SK-N-MC (cell line): ENCODE measurements at regions not wholly inside any gene's neighbourhood (a gene's known extent, or its start where the extent isn't known, plus 50 kb on each side); places are given as distances from the start of the nearest gene placed in this dataset.

Experiments
- DNase-seq: peaks from one replicate; pipeline ENCODE4 v3.0.0-alpha.2; 2011; ENCODE audit warnings: low read depth, low spot score
- H3K27ac ChIP-seq: fragments of 200-600 bp; sonication (generic); 2 replicates; pipeline ENCODE4 v1.5.1; 2016; ENCODE audit warnings: mixed run types
- H3K36me3 ChIP-seq: fragments of 200-600 bp; sonication (generic); 2 replicates; pipeline ENCODE4 v1.6.1; 2017; ENCODE audit warnings: antibody characterized with exemption, low read length, mixed read lengths; ENCODE audit not compliant: insufficient read depth
- H3K4me3 ChIP-seq: fragments of 200-600 bp; sonication (generic); 2 replicates; pipeline ENCODE4 v1.5.1; 2016
- H3K9ac ChIP-seq: fragments of 200-600 bp; sonication (generic); 2 replicates; pipeline ENCODE4 v1.8.0; 2017; ENCODE audit warnings: mixed run types, mixed read lengths; ENCODE audit not compliant: insufficient read length
- H3K9me3 ChIP-seq: fragments of 200-600 bp; sonication (generic); 2 replicates; pipeline ENCODE4 v1.6.1; 2017; ENCODE audit warnings: low read depth, mild to moderate bottlenecking, antibody characterized with exemption, low read length, moderate library complexity, mixed read lengths
- EZH2 ChIP-seq: fragments of 200-600 bp; sonication (generic); IDR thresholded peaks from one replicate; pipeline ENCODE4 v1.6.1; 2017; ENCODE audit warnings: antibody characterized with exemption
- FOXP2 ChIP-seq: optimal IDR thresholded peaks from 2 replicates; pipeline ENCODE3; 2011; ENCODE audit warnings: mild to moderate bottlenecking, moderate library complexity; ENCODE audit not compliant: insufficient read depth; ENCODE audit errors: extremely low read length, control extremely low read depth
- POLR2AphosphoS5 ChIP-seq: IDR thresholded peaks from 2 replicates; pipeline ENCODE4 v1.6.1; 2012; ENCODE audit warnings: mild to moderate bottlenecking, low read depth, low read length, borderline replicate concordance

DNA sequence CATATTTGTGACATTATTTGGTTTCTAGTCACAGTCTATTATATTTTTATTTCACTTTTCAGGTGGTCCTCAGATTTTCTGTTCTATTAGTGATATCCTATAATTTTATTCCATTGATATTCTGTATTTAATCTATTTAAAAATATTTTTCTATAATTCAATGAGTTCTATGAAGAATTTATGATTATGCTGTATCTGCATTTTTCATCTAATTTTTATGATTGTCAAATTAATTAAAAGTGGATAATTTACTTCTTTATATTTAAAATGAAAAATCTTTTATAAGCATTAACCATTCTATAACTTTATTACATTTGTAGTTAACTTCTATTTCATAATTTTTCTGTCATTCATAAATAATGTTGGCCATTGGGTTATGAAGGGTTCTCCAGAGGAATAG, 387.4 kb upstream of the LRRC7 start:
- Histone ChIP-seq H3K4me3 (no peak overlapping the region), H3K9me3 (no peaks in the 10 kb centered on the region), H3K9ac (no peak overlapping the region), H3K27ac (no peak overlapping the region), H3K36me3 (no peaks in the 10 kb centered on the region)
- DNase-seq, result no peak
- no peak for TF ChIP-seq POLR2AphosphoS5
- TF ChIP-seq FOXP2, result no peak
- TF ChIP-seq EZH2, result no peak

- no peak for DNase-seq
- Histone ChIP-seq H3K4me3 (no peak overlapping the region), H3K36me3 (no peaks in the 10 kb centered on the region), H3K9ac (no peak overlapping the region), H3K9me3 (no peaks in the 10 kb centered on the region), H3K27ac (no peak overlapping the region)
- TF ChIP-seq EZH2 (no peak), FOXP2 (no peak), POLR2AphosphoS5 (no peak)
Observed at GRCh38 chr1:69185378-69185777, 382.3 kb upstream of the LRRC7 start.

GRCh38 chr1:69191335-69191734, 376.4 kb upstream of the LRRC7 start:
- Histone ChIP-seq H3K27ac (no peak overlapping the region), H3K36me3 (no peaks in the 10 kb centered on the region), H3K9ac (no peak overlapping the region), H3K4me3 (no peak overlapping the region), H3K9me3 (no peaks in the 10 kb centered on the region)
- TF ChIP-seq EZH2, result no peak
- TF ChIP-seq FOXP2, result no peak
- TF ChIP-seq POLR2AphosphoS5, result no peak
- no peak for DNase-seq

GRCh38 chr1:69195136-69195535, 372.6 kb upstream of the LRRC7 start:
- DNase-seq, result no peak
- TF ChIP-seq FOXP2, result no peak
- TF ChIP-seq POLR2AphosphoS5, result no peak
- no peak for TF ChIP-seq EZH2
- no peak overlapping the region for H3K4me3 ChIP-seq
- no peak overlapping the region for H3K9ac ChIP-seq
- no peak overlapping the region for H3K27ac ChIP-seq
- H3K9me3 ChIP-seq, result no peaks in the 10 kb centered on the region
- no peaks in the 10 kb centered on the region for H3K36me3 ChIP-seq

GRCh38 chr1:69196071-69196470, 371.7 kb upstream of the LRRC7 start:
- no peaks in the 10 kb centered on the region for H3K36me3 ChIP-seq
- no peak overlapping the region for H3K27ac ChIP-seq
- no peak for TF ChIP-seq EZH2
- DNase-seq, result no peak
- no peak overlapping the region for H3K9ac ChIP-seq
- no peak overlapping the region for H3K4me3 ChIP-seq
- no peaks in the 10 kb centered on the region for H3K9me3 ChIP-seq

GRCh38 chr1:69197816-69198215, 369.9 kb upstream of the LRRC7 start:
- H3K4me3 ChIP-seq, result no peak overlapping the region
- DNase-seq, result no peak
- TF ChIP-seq EZH2, result no peak
- no peak for TF ChIP-seq POLR2AphosphoS5
- no peak for TF ChIP-seq FOXP2

GRCh38 chr1:69201716-69202115, 366.0 kb upstream of the LRRC7 start:
- Histone ChIP-seq H3K9ac (no peak overlapping the region), H3K4me3 (no peak overlapping the region), H3K36me3 (no peaks in the 10 kb centered on the region), H3K9me3 (no peaks in the 10 kb centered on the region), H3K27ac (no peak overlapping the region)
- no peak for DNase-seq
- TF ChIP-seq EZH2 (no peak), FOXP2 (no peak), POLR2AphosphoS5 (no peak)

More at GRCh38 chr1:69197816-69198215, 369.9 kb upstream of the LRRC7 start:
- Histone ChIP-seq H3K27ac (no peak overlapping the region), H3K9me3 (no peaks in the 10 kb centered on the region), H3K36me3 (no peaks in the 10 kb centered on the region), H3K9ac (no peak overlapping the region)

GRCh38 chr1:69203166-69203565, 364.6 kb upstream of the LRRC7 start:
- Histone ChIP-seq H3K9ac (no peak overlapping the region), H3K36me3 (no peaks in the 10 kb centered on the region), H3K27ac (no peak overlapping the region), H3K9me3 (no peaks in the 10 kb centered on the region), H3K4me3 (no peak overlapping the region)
- no peak for DNase-seq
- TF ChIP-seq FOXP2, result no peak
- TF ChIP-seq EZH2, result no peak
- TF ChIP-seq POLR2AphosphoS5, result no peak

GRCh38 chr1:69213644-69214043, 354.1 kb upstream of the LRRC7 start:
- DNase-seq, result no peak

More at GRCh38 chr1:69213644-69214043, 354.1 kb upstream of the LRRC7 start:
- no peak for TF ChIP-seq FOXP2
- no peak for TF ChIP-seq EZH2
- no peak for TF ChIP-seq POLR2AphosphoS5
- Histone ChIP-seq H3K9ac (no peak overlapping the region), H3K4me3 (no peak overlapping the region), H3K27ac (no peak overlapping the region), H3K36me3 (no peaks in the 10 kb centered on the region), H3K9me3 (no peaks in the 10 kb centered on the region)
